ENCODE measurements at regions not wholly inside any gene's neighbourhood (a gene's known extent, or its start where the extent isn't known, plus 50 kb on each side); places are given as distances from the start of the nearest gene placed in this dataset.
A peak's percentile ranks its signal among the peaks of the same experiment; 100 is the strongest.

- DNase-seq (ENCODE audit: low read depth): no peak
Measured at GRCh38 chr1:83027511-83027910, 971.4 kb downstream of the TTLL7 start.

GRCh38 chr1:83026745-83027144 lies 972.2 kb downstream of the TTLL7 start:
- peak; percentile 25 for DNase-seq (ENCODE audit: low read depth)

GRCh38 chr1:83024251-83024767 lies 974.6 kb downstream of the TTLL7 start:
- DNase-seq (ENCODE audit: low read depth): no peak

- no peak for DNase-seq (ENCODE audit: low read depth)
Measured at GRCh38 chr1:83023212-83023611, 975.7 kb downstream of the TTLL7 start.

GRCh38 chr1:83022206-83022605 lies 976.7 kb downstream of the TTLL7 start:
- DNase-seq (ENCODE audit: low read depth): no peak

- DNase-seq (ENCODE audit: low read depth): no peak
Measured at GRCh38 chr1:83017701-83018100, 981.2 kb downstream of the TTLL7 start.

- DNase-seq (ENCODE audit: low read depth): no peak
Measured at GRCh38 chr1:83017276-83017675, 981.7 kb downstream of the TTLL7 start.

- DNase-seq (ENCODE audit: low read depth): no peak
Measured at GRCh38 chr1:83016354-83016849, 982.5 kb downstream of the TTLL7 start.

- DNase-seq (ENCODE audit: low read depth): no peak
Measured at GRCh38 chr1:83015163-83015562, 983.8 kb downstream of the TTLL7 start.

- no peak for DNase-seq (ENCODE audit: low read depth)
Measured at GRCh38 chr1:83012950-83013349, 986.0 kb downstream of the TTLL7 start.

- DNase-seq (ENCODE audit: low read depth): no peak
Measured at GRCh38 chr1:83011265-83011664, 987.7 kb downstream of the TTLL7 start.

- no peak for DNase-seq (ENCODE audit: low read depth)
Measured at GRCh38 chr1:83006271-83006670, 992.7 kb downstream of the TTLL7 start.

GRCh38 chr1:83000286-83000685 lies 998.6 kb downstream of the TTLL7 start:
- no peak for DNase-seq (ENCODE audit: low read depth)

- DNase-seq (ENCODE audit: low read depth): no peak
Measured at GRCh38 chr1:82995951-82996350, 1003.0 kb downstream of the TTLL7 start.

GRCh38 chr1:82994616-82995263 lies 1004.2 kb downstream of the TTLL7 start:
- DNase-seq (ENCODE audit: low read depth): peak; percentile 4

- no peak for DNase-seq (ENCODE audit: low read depth)
Measured at GRCh38 chr1:82991569-82991968, 1007.4 kb downstream of the TTLL7 start.

GRCh38 chr1:82979593-82980236 lies 1019.2 kb downstream of the TTLL7 start:
- no peak for DNase-seq (ENCODE audit: low read depth)

GRCh38 chr1:82978461-82979324 lies 1020.2 kb downstream of the TTLL7 start:
- DNase-seq (ENCODE audit: low read depth): no peak

- no peak for DNase-seq (ENCODE audit: low read depth)
Measured at GRCh38 chr1:82972841-82973553, 1025.9 kb downstream of the TTLL7 start.

- no peak for DNase-seq (ENCODE audit: low read depth)
Measured at GRCh38 chr1:82969340-82969739, 1029.6 kb downstream of the TTLL7 start.

- DNase-seq (ENCODE audit: low read depth): no peak
Measured at GRCh38 chr1:82962658-82963057, 1036.3 kb downstream of the TTLL7 start.

All from GM04504 (cell line).